WTC11 (cell line): ENCODE measurements at regions not wholly inside any gene's neighbourhood (a gene's known extent, or its start where the extent isn't known, plus 50 kb on each side); places are given as distances from the start of the nearest gene placed in this dataset.

Experiments used
- ATAC-seq: fragments of 200-7000 bp; cut with Tn5 transposase; 2 replicates; pipeline ENCODE4 v1.10.0; 2021; ENCODE audit warnings: mild to moderate bottlenecking, moderate library complexity
- CTCF ChIA-PET: fragments of 300-600 bp; sonication (Branson Sonifier 250); formaldehyde crosslinking; loops from one replicate; lab custom pipeline; 2021; ENCODE audit warnings: antibody characterized with exemption; lab: Charles Lee
- POLR2A ChIA-PET: fragments of 350-600 bp; sonication (Branson Sonifier 250); formaldehyde crosslinking; loops from one replicate; lab custom pipeline; 2021; ENCODE audit warnings: antibody characterized with exemption; lab: Charles Lee
- DNase-seq: peaks from one replicate; pipeline ENCODE4 v3.0.0; 2021; ENCODE audit warnings: low spot score
- H3K27ac Mint-ChIP-seq: 2 replicates; pipeline ENCODE4 v1.8.0; 2021; ENCODE audit warnings: mixed read lengths
- H3K27me3 Mint-ChIP-seq: 2 replicates; pipeline ENCODE4 v1.8.0; 2021; ENCODE audit warnings: low read depth, mild to moderate bottlenecking, moderate library complexity, mixed read lengths
- H3K36me3 Mint-ChIP-seq: 2 replicates; pipeline ENCODE4 v1.8.0; 2021; ENCODE audit warnings: mixed read lengths
- H3K4me1 Mint-ChIP-seq: 2 replicates; pipeline ENCODE4 v1.8.0; 2022; ENCODE audit warnings: mixed read lengths
- H3K4me3 Mint-ChIP-seq: 2 replicates; pipeline ENCODE4 v1.8.0; 2021; ENCODE audit warnings: mild to moderate bottlenecking, moderate library complexity, mixed read lengths
- H3K9me3 Mint-ChIP-seq: 2 replicates; pipeline ENCODE4 v1.8.0; 2021; ENCODE audit warnings: mixed read lengths
- CTCF ChIP-seq: fragments of 200-600 bp; IDR thresholded peaks from 2 replicates; pipeline ENCODE4 v1.8.0; 2022; ENCODE audit warnings: antibody characterized with exemption
- E2F5 ChIP-seq: sonication (generic); formaldehyde crosslinking; IDR thresholded peaks from 2 replicates; pipeline ENCODE4 v1.8.1; 2022; ENCODE audit warnings: mild to moderate bottlenecking, moderate library complexity, missing genetic modification reagents
- GTF2I ChIP-seq: fragments of 250-450 bp; sonication (Bioruptor Pico); conservative IDR thresholded peaks from 2 replicates; pipeline ENCODE4 v1.4.0; 2021; ENCODE audit warnings: mild to moderate bottlenecking
- IRF1 ChIP-seq: sonication (generic); formaldehyde crosslinking; IDR thresholded peaks from 2 replicates; pipeline ENCODE4 v1.8.0; 2023; ENCODE audit warnings: missing genetic modification reagents
- JUN ChIP-seq: sonication (generic); formaldehyde crosslinking; IDR thresholded peaks from 2 replicates; pipeline ENCODE4 v1.8.0; 2023; ENCODE audit warnings: mild to moderate bottlenecking, missing genetic modification reagents
- MLX ChIP-seq: sonication (generic); formaldehyde crosslinking; IDR thresholded peaks from 2 replicates; pipeline ENCODE4 v1.8.1; 2023; ENCODE audit warnings: mild to moderate bottlenecking, missing genetic modification reagents, moderate library complexity
- NFYB ChIP-seq: sonication (generic); formaldehyde crosslinking; conservative IDR thresholded peaks from 2 replicates; pipeline ENCODE4 v1.8.0; 2022; ENCODE audit warnings: low read depth, missing genetic modification reagents
- NR2C2 ChIP-seq: sonication (generic); formaldehyde crosslinking; IDR thresholded peaks from 2 replicates; pipeline ENCODE4 v1.8.0; 2022; ENCODE audit warnings: mild to moderate bottlenecking, missing genetic modification reagents
- PREB ChIP-seq: sonication (generic); formaldehyde crosslinking; IDR thresholded peaks from 2 replicates; pipeline ENCODE4 v1.8.1; 2022; ENCODE audit warnings: mild to moderate bottlenecking, missing genetic modification reagents, moderate library complexity, borderline replicate concordance
- RORB ChIP-seq: fragments of 250-450 bp; sonication (Bioruptor Pico); IDR thresholded peaks from 2 replicates; pipeline ENCODE4 v1.9.0; 2021; ENCODE audit warnings: mild to moderate bottlenecking
- SOX15 ChIP-seq: fragments of 250-450 bp; sonication (Bioruptor Pico); IDR thresholded peaks from 2 replicates; pipeline ENCODE4 v1.9.0; 2021; ENCODE audit warnings: mild to moderate bottlenecking
- TCF7 ChIP-seq: sonication (generic); formaldehyde crosslinking; IDR thresholded peaks from 2 replicates; pipeline ENCODE4 v1.8.0; 2022; ENCODE audit warnings: mild to moderate bottlenecking, low read depth, missing genetic modification reagents, moderate library complexity
- TP53 ChIP-seq: sonication (generic); formaldehyde crosslinking; IDR thresholded peaks from 2 replicates; pipeline ENCODE4 v1.8.1; 2023; ENCODE audit warnings: mild to moderate bottlenecking, missing genetic modification reagents
- ZNF263 ChIP-seq: sonication (generic); formaldehyde crosslinking; IDR thresholded peaks from 2 replicates; pipeline ENCODE4 v1.8.1; 2022; ENCODE audit warnings: low read depth, mild to moderate bottlenecking, moderate library complexity, missing genetic modification reagents
- ZNF416 ChIP-seq: fragments of 250-450 bp; sonication (Bioruptor Pico); IDR thresholded peaks from 2 replicates; pipeline ENCODE4 v1.9.0; 2021; ENCODE audit warnings: mild to moderate bottlenecking, inconsistent platforms
- TF ChIP-seq, protein P1 (sequence below): fragments of 250-450 bp; sonication (Bioruptor Pico); IDR thresholded peaks from 2 replicates; pipeline ENCODE4 v1.9.0; 2021; ENCODE audit warnings: moderate library complexity, mild to moderate bottlenecking, inconsistent platforms, borderline replicate concordance

DNA sequence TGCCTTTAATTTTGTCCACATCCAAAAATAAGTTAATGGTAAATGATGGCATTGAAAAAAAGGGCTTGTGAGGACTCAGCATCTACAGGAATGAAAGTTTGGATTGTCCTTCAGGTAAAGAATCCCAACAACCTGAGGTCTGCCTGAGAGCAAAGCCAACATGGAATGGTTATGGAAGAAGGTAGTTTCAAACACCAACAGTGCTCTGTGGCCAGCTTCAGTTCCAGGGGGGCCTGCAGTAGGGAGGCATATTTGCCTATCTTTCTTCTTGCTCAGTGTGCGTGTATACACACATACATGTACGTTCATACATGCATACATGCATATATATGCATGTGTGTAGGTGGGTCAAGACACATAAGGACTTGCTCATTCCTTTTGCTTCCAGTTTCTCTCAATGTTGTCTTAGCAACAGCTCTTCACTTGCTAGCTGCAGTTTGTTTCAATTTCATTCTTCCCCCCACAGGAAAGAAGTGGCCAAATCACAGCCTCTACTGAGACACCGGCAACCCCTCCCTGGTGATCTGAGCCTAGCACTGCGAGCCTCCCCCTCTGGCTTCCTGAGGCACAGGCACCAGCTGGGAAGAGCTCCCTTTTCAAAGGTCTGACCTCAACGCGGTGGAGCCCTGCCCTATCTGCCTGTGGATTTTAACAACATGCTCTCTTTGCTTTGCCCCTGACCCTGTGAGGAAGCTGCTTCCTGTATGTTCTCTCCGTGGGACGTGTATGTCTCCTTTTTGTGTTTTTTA is 146.2 kb downstream of the KLF13 start (continued):
- no peak for TF ChIP-seq PREB (CRISPR knock-in tag)
- TF ChIP-seq CTCF = no peak
- TF ChIP-seq JUN = no peak
- TF ChIP-seq IRF1 = no peak

DNA sequence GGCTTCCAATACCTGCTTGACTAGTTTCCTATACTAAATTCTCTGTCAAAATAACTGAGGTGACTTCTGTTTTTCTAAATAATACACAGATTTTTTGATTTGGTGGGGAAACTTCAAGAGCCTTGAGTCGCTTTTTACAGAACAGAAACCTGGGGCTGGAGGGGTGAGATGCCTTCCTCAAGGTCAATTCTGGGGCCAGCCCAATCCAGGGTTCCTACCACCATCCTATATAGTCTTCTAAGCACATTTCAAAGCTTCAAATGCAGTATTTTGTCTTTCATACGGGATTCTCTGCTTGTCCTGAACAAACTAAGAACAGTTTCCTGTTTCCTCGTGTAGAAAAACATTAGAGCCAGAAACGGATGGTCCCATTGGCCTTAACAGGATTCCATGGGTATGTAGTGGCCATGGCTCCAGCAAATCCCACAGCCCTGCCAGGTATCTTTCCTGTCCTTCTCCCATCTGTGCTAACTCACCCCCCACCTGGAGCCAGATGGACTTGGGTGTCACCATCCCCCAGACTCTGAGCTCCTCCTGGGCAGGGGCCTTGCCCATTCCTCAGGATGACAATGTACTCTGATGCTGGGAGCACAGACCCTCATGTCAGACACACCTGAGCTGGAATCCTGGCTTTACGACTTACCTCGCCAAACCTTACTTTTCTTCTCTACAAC is 146.9 kb downstream of the KLF13 start:
- TF ChIP-seq NFYB (CRISPR knock-in tag) (no peak), CTCF (no peak), ZNF416 (no peak), SOX15 (CRISPR knock-in tag) (no peak), E2F5 (CRISPR knock-in tag) (no peak), RORB (CRISPR knock-in tag) (no peak)
- TF ChIP-seq, all 79 proteins: peak for 0
- Mint-ChIP-seq H3K4me1 (peaks cover 6% of the 10 kb centered on the region), H3K4me3 (no peak overlapping the region), H3K36me3 (no peaks in the 10 kb centered on the region), H3K9me3 (peaks cover 3% of the 10 kb centered on the region; the same call in 1 of the 2 replicates), H3K27ac (no peak overlapping the region), H3K27me3 (no peaks in the 10 kb centered on the region)
- ATAC-seq (no peak), DNase-seq (no peak)
- ChIA-PET CTCF (interaction anchor here (0.5 to 2.5 kb wide), 4 partner anchors 15 to 344 kb away, joined by 3 to 13 read pairs (median 4); no protein-coding TSS in a partner anchor), POLR2A (no interaction called here)

DNA sequence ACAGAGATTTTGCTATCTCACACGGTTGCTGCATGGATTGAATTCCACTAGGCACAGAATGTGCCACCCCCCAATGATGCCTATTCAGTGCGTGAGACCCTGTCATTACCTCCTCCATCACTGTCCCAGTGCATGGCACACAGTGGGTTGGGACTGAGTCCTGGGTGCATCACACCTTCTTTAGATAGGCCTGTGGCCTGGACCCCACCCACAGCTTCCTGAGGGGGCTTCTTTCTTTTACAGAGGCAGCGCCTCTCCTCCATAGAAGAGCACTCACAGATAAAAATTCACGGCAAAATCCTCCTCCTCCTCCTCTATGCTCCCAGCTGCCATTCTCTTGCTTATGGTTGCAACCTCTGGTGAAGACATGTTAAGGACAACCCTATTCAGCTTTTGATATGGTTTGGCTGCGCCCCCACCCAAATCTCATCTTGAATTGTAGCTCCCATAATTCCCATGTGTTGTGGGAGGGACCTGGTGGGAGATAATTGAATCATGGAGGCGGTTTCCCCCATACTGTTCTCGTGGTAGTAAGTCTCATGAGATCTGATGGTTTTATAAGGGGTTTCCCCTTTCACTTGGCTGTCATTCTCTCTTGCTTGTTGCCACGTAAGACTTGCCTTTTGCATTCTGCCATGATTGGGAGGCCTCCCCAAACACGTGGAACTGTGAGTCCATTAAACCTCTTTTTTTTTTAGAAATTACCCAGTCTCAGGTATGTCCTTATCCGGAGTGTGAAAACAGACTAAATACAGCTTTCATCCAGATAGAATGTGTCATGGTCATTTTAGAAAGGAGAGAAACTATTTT is 147.6 kb downstream of the KLF13 start:
- ChIA-PET POLR2A (interaction anchor here (1.5 kb wide), 1 partner anchor 10 kb away, joined by 4 read pairs; no protein-coding TSS in a partner anchor), CTCF (interaction anchor here (0.5 to 2.5 kb wide), 4 partner anchors 14 to 161 kb away, joined by 3 to 13 read pairs (median 6); no protein-coding TSS in a partner anchor)
- no peaks in the 10 kb centered on the region for H3K36me3 Mint-ChIP-seq
- peaks cover 3% of the 10 kb centered on the region; the same call in 1 of the 2 replicates for H3K9me3 Mint-ChIP-seq
- H3K4me1 Mint-ChIP-seq = peaks cover 6% of the 10 kb centered on the region
- H3K4me3 Mint-ChIP-seq = no peak overlapping the region
- no peaks in the 10 kb centered on the region for H3K27me3 Mint-ChIP-seq
- H3K27ac Mint-ChIP-seq = no peak overlapping the region
- DNase-seq = no peak
- TF ChIP-seq ZNF263 (CRISPR knock-in tag) (no peak), NR2C2 (CRISPR knock-in tag) (no peak), GTF2I (no peak), TCF7 (no peak), TP53 (CRISPR knock-in tag) (no peak), MLX (CRISPR knock-in tag) (no peak)
- TF ChIP-seq, protein P1, sequence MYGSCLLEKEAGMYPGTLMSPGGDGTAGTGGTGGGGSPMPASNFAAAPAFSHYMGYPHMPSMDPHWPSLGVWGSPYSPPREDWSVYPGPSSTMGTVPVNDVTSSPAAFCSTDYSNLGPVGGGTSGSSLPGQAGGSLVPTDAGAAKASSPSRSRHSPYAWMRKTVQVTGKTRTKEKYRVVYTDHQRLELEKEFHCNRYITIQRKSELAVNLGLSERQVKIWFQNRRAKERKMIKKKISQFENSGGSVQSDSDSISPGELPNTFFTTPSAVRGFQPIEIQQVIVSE (CRISPR knock-in tag) = no peak
- no peak for ATAC-seq
